Eye (tissue), 1 donor: ENCODE measurements at regions not wholly inside any gene's neighbourhood (a gene's known extent, or its start where the extent isn't known, plus 50 kb on each side); places are given as distances from the start of the nearest gene placed in this dataset.
A peak's percentile ranks its signal among the peaks of the same experiment; 100 is the strongest.

ENCODE experiments used
- DNase-seq: peaks from one replicate; pipeline ENCODE4 v3.0.0-alpha.2; 2015

GRCh38 chr4:67106861-67107460, 438.3 kb downstream of the CENPC start:
- peak; percentile 70 for DNase-seq

- DNase-seq: peak; percentile 43
Measured at GRCh38 chr4:67104145-67104544, 441.2 kb downstream of the CENPC start.

GRCh38 chr4:67103001-67103747, 442.1 kb downstream of the CENPC start:
- DNase-seq: no peak

- DNase-seq: no peak
Measured at GRCh38 chr4:67101612-67102011, 443.7 kb downstream of the CENPC start.

GRCh38 chr4:67092351-67092750, 453.0 kb downstream of the CENPC start:
- DNase-seq: peak; percentile 44

- peak; percentile 44 for DNase-seq
Measured at GRCh38 chr4:67091673-67092072, 453.6 kb downstream of the CENPC start.

GRCh38 chr4:67087897-67088296, 457.4 kb downstream of the CENPC start:
- no peak for DNase-seq

- no peak for DNase-seq
Measured at GRCh38 chr4:67084783-67085182, 460.5 kb downstream of the CENPC start.

GRCh38 chr4:67083496-67083895, 461.8 kb downstream of the CENPC start:
- DNase-seq: no peak

- DNase-seq: no peak
Measured at GRCh38 chr4:67082746-67083145, 462.6 kb downstream of the CENPC start.

GRCh38 chr4:67080046-67080557, 465.2 kb downstream of the CENPC start:
- DNase-seq: no peak

- DNase-seq: no peak
Measured at GRCh38 chr4:67071641-67072040, 473.7 kb downstream of the CENPC start.

GRCh38 chr4:67055319-67055718, 490.0 kb downstream of the CENPC start:
- DNase-seq: peak; percentile 49

- DNase-seq: no peak
Measured at GRCh38 chr4:67054896-67055295, 490.4 kb downstream of the CENPC start.

- no peak for DNase-seq
Measured at GRCh38 chr4:67052814-67053675, 492.3 kb downstream of the CENPC start.

GRCh38 chr4:67051000-67051789, 494.1 kb downstream of the CENPC start:
- DNase-seq: no peak

GRCh38 chr4:67049446-67049845, 495.9 kb downstream of the CENPC start:
- DNase-seq: no peak

- no peak for DNase-seq
Measured at GRCh38 chr4:67048530-67048929, 496.8 kb downstream of the CENPC start.

GRCh38 chr4:67040315-67040714, 505.0 kb downstream of the CENPC start:
- no peak for DNase-seq

GRCh38 chr4:67038228-67038566, 507.1 kb downstream of the CENPC start:
- DNase-seq: peak; percentile 35

- DNase-seq: no peak
Measured at GRCh38 chr4:67037504-67038227, 507.6 kb downstream of the CENPC start.

GRCh38 chr4:67036791-67037190, 508.5 kb downstream of the CENPC start:
- DNase-seq: no peak
